Activated naive CD4-positive, alpha-beta T cell treated with anti-CD3 and anti-CD28 coated beads for 36 hours (primary cell): ENCODE measurements at regions not wholly inside any gene's neighbourhood (a gene's known extent, or its start where the extent isn't known, plus 50 kb on each side); places are given as distances from the start of the nearest gene placed in this dataset.

Experiments
- CTCF ChIA-PET: fragments of 350-600 bp; sonication (Branson Sonifier 250); formaldehyde crosslinking; loops from one replicate; lab custom pipeline; 2021; ENCODE audit warnings: antibody characterized with exemption; lab: Charles Lee
- DNase-seq: peaks from one replicate; pipeline ENCODE4 v3.0.0-alpha.2; 2020
- H3K27ac Mint-ChIP-seq: one replicate; pipeline ENCODE4 v1.8.0; 2021; ENCODE audit warnings: mild to moderate bottlenecking, mixed read lengths
- H3K27me3 Mint-ChIP-seq: one replicate; pipeline ENCODE4 v1.8.0; 2021; ENCODE audit warnings: low read depth, mixed read lengths
- H3K36me3 Mint-ChIP-seq: one replicate; pipeline ENCODE4 v1.8.0; 2021; ENCODE audit warnings: low read depth, mixed read lengths
- H3K4me1 Mint-ChIP-seq: one replicate; pipeline ENCODE4 v1.8.0; 2021; ENCODE audit warnings: low read depth, mixed read lengths
- H3K4me3 Mint-ChIP-seq: one replicate; pipeline ENCODE4 v1.8.0; 2021; ENCODE audit warnings: mild to moderate bottlenecking, moderate library complexity, mixed read lengths
- H3K9me3 Mint-ChIP-seq: one replicate; pipeline ENCODE4 v1.8.0; 2021; ENCODE audit warnings: mixed read lengths
- intact Hi-C: fragments of 100-400 bp; cut with micrococcal nuclease; formaldehyde crosslinking; loops from one replicate; pipeline ENCODE4 v1.15.1; 2023

DNA sequence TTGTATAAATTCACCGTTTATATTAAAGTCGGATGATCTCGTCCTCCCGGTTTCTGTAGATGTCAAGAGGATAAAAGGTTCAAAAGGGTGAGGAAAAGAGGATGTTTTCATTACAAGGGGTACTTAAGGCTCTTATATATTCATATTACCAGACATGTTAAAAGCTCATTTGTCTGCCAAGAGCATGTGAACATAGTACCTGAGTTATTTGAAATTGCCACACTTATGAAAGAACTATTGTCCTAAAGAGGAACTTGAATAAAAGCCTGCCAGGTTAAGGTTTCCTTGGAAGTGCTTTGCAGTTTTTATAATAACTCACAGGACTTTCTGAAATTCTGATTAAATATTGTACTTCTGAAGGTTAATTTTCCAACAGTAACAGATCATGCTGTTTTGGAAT is 1915.1 kb downstream of the MAT2B start:
- no peaks in the 10 kb centered on the region for H3K4me1 Mint-ChIP-seq
- CTCF ChIA-PET = no interaction called here
- H3K9me3 Mint-ChIP-seq = peaks cover 4% of the 10 kb centered on the region
- no peaks in the 10 kb centered on the region for H3K36me3 Mint-ChIP-seq
- H3K27me3 Mint-ChIP-seq = no peaks in the 10 kb centered on the region
- H3K4me3 Mint-ChIP-seq = no peak overlapping the region
- intact Hi-C loops = no loop called here
- DNase-seq = no peak
- no peak overlapping the region for H3K27ac Mint-ChIP-seq

DNA sequence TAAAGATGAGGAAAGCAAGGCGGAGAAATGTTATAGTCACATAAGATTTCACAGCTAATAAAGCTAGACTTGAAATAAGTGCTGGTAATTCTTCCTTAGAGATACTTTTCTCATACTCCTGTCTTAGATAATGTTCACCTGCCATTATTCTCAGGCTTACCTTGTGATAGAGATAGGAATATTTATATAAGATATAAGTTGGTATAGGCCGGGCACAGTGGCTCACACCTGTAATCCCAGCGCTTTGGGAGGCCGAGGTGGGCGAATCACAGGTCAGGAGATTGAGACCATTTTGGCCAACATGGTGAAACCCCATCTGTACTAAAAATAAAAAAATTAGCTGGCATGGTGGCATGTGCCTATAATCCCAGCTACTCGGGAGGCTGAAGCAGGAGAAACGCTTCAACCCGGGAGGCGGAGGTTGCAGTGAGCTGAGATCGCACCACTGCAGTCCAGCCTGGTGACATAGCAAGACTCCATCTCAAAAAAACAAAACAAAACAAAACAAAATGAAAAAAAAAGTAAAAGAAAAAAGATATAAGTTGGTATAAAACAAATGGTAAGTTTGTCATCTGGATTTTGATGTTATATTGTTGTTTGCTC is 1918.4 kb downstream of the MAT2B start:
- Mint-ChIP-seq H3K27ac (no peak overlapping the region), H3K4me3 (no peak overlapping the region), H3K36me3 (no peaks in the 10 kb centered on the region), H3K4me1 (no peaks in the 10 kb centered on the region), H3K27me3 (no peaks in the 10 kb centered on the region), H3K9me3 (no peaks in the 10 kb centered on the region)
- CTCF ChIA-PET = no interaction called here
- intact Hi-C loops = no loop called here
- DNase-seq = no peak

DNA sequence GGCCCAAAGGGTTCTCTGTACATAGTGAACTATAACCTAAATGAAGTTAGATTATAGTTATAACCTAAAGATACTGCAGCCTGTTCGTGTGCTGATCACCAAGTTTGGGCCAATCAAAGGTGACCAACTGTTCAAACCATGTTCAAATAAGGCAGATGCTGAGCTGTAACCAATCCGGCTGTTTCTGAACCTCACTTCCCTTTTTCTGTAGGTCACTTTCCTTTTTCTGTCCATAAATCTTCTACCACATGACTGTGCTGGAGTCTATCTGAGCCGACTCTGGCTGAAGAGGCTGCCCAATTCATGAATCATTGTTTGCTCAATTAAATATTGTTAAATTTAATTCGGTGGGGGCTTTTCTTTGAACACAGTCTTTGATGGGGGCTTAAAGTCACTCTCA is 1920.2 kb downstream of the MAT2B start:
- DNase-seq = no peak
- Mint-ChIP-seq H3K4me1 (no peaks in the 10 kb centered on the region), H3K4me3 (no peak overlapping the region), H3K27ac (no peak overlapping the region), H3K27me3 (no peaks in the 10 kb centered on the region), H3K36me3 (no peaks in the 10 kb centered on the region), H3K9me3 (peaks cover 1% of the 10 kb centered on the region)
- CTCF ChIA-PET = no interaction called here
- intact Hi-C loops = no loop called here

DNA sequence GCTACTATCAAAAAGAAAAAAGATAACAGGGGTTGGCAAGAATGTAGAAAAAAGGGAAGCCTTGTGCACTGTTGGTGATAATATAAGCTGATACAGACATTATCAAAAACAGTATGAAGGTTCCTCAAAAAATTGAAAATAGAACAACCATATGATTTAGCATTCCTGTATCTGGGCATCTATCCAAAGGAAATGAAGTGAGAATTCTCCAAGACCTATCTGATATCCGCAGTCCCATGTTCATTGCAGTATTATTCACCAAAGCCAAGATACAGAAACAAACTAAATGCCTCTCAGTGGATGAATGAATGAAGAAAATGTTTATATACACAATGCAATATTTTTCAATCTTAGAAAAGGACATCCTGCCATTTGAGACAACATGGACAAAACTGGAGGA is 1943.3 kb downstream of the MAT2B start:
- H3K27me3 Mint-ChIP-seq = no peaks in the 10 kb centered on the region
- H3K36me3 Mint-ChIP-seq = no peaks in the 10 kb centered on the region
- intact Hi-C loops = no loop called here
- H3K9me3 Mint-ChIP-seq = peaks cover 6% of the 10 kb centered on the region
- CTCF ChIA-PET = no interaction called here
- H3K27ac Mint-ChIP-seq = no peak overlapping the region
- no peak overlapping the region for H3K4me3 Mint-ChIP-seq
- no peaks in the 10 kb centered on the region for H3K4me1 Mint-ChIP-seq
- DNase-seq = no peak

DNA sequence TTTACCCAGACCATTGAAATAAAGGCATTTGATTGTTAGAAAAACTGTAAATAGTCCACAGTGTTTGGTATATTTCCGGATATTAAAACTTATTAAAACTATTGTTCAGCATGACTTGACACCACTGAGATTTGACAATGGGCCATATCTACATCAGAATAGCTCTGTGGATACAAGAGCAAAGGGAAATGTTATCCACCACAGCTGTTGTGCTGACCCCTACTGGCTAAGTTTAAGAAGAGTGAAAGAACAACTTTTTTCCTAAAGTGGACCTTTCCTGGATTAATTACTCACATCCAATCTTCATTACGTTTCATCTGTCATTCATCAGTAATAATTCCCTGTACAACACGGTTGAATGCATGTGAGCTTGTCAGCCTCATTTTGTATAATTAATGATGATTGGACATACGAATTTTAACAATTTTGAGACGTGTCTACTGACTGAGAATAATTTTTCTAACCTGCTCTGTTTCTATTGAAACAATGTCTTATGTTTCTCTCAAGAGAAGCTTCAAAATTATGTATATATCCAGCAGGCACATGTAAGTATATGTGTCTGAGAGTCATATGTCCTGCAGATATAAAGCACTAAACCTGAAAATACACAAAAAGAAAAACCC is 1952.6 kb downstream of the MAT2B start:
- intact Hi-C loops = loop anchor here (10.0 kb wide), 1 partner anchor 1893 kb away; no protein-coding TSS in a partner anchor
- CTCF ChIA-PET = no interaction called here
- H3K27ac Mint-ChIP-seq = no peak overlapping the region

DNA sequence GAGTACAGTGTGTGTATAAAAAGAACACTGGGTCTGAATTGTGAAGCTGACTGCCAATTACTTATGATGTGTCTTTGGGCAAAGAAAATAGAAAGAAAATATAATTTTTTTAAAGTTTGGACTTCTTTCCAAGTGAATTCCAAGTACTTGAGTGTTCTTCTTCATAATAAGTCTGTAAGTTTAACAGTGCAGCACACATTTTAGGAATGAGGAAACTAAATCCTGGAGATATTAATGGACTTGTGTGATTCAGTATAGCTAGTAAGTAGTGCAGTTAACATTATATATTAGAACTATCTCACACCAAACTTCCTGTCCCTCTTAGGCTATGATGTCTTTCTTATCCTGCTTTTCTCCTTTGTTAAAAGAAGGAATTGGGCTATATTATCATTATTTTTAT is 1953.8 kb downstream of the MAT2B start:
- H3K9me3 Mint-ChIP-seq = peaks cover 4% of the 10 kb centered on the region
- H3K4me3 Mint-ChIP-seq = no peak overlapping the region
- intact Hi-C loops = loop anchor here (10.0 kb wide), 1 partner anchor 1894 kb away; no protein-coding TSS in a partner anchor
- no peak for DNase-seq
- no peaks in the 10 kb centered on the region for H3K4me1 Mint-ChIP-seq
- H3K27ac Mint-ChIP-seq = no peak overlapping the region
- no peaks in the 10 kb centered on the region for H3K27me3 Mint-ChIP-seq
- CTCF ChIA-PET = no interaction called here
- H3K36me3 Mint-ChIP-seq = no peaks in the 10 kb centered on the region

More for the DNA sequence above, 1952.6 kb downstream of the MAT2B start:
- Mint-ChIP-seq H3K4me3 (no peak overlapping the region), H3K9me3 (peaks cover 2% of the 10 kb centered on the region), H3K27me3 (no peaks in the 10 kb centered on the region), H3K4me1 (no peaks in the 10 kb centered on the region), H3K36me3 (no peaks in the 10 kb centered on the region)
- DNase-seq = no peak

DNA sequence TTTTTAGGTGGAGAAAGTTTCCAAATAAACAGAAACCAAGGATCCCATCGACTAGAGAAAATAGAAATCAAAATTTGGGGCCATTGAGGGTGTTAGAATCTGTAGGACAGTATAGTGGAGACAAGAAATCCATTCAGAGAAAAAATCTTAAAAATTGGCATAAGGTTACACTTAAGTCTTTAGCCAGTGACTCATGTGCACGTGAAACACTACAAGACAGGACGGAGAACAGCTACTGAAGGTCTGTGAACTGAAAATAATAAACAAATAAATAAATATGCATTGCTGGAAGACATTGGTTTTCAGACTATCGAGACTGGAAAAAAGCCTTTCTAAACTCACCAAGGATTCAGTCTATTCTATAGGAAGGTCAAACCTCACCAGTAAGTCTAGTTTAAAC is 1955.5 kb downstream of the MAT2B start:
- CTCF ChIA-PET = no interaction called here
- intact Hi-C loops = no loop called here
- no peaks in the 10 kb centered on the region for H3K36me3 Mint-ChIP-seq

DNA sequence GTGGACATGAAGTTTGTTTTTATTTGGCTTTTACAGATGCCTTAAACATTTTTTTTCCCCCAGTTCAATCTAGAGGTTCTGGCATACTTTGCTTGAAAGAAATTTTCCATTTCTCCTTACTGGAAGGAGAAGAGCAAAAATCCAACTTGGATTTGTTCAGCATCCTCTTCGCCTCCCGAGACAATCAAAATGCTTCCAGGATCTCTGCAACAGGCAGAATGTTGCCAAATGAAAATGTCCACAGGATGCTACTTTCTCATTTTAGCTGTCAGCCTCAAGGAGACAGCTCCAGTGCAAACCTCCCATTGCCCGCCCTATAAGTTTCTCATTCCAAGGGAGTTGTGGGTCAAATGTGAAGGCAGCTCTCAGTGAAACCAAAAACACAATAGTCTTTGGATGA is 1972.1 kb downstream of the MAT2B start:
- Mint-ChIP-seq H3K36me3 (no peaks in the 10 kb centered on the region), H3K27me3 (no peaks in the 10 kb centered on the region), H3K9me3 (peaks cover 8% of the 10 kb centered on the region), H3K4me3 (no peak overlapping the region), H3K4me1 (no peaks in the 10 kb centered on the region), H3K27ac (no peak overlapping the region)
- no peak for DNase-seq
- CTCF ChIA-PET = no interaction called here
- intact Hi-C loops = no loop called here

More for the DNA sequence above, 1955.5 kb downstream of the MAT2B start:
- Mint-ChIP-seq H3K9me3 (peaks cover 5% of the 10 kb centered on the region), H3K4me3 (no peak overlapping the region), H3K27ac (no peak overlapping the region), H3K4me1 (no peaks in the 10 kb centered on the region), H3K27me3 (no peaks in the 10 kb centered on the region)
- no peak for DNase-seq

DNA sequence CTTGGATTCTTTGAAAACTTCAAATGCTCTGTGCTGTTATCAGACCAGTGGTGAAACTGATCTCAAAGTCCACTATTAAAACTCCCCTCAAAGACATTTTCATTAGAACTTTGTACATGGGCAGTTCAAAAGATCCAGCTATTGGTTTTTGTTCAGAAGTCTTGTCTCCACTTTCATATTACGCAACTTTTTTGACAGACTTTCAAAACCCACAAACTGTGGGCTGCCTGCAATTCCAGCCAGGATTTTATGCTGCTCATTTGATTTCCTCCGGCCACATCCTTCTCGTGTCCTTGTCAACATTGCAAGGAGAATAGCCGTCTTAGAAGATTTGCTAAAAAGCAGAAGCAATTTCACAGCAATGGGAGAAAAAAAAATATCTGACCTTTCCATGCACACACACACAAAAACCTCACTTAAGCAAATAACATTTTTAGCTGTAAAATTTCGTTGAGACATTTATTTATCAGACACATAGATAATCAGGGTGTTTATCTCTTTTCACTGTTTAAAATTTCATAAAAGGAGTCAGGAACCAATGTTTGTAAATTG is 1990.5 kb downstream of the MAT2B start:
- H3K36me3 Mint-ChIP-seq = no peaks in the 10 kb centered on the region
- H3K27me3 Mint-ChIP-seq = no peaks in the 10 kb centered on the region
- no peaks in the 10 kb centered on the region for H3K4me1 Mint-ChIP-seq
- CTCF ChIA-PET = no interaction called here
- no peak for DNase-seq
- no peak overlapping the region for H3K4me3 Mint-ChIP-seq
- H3K9me3 Mint-ChIP-seq = peaks cover 4% of the 10 kb centered on the region
- intact Hi-C loops = no loop called here
- H3K27ac Mint-ChIP-seq = no peak overlapping the region

DNA sequence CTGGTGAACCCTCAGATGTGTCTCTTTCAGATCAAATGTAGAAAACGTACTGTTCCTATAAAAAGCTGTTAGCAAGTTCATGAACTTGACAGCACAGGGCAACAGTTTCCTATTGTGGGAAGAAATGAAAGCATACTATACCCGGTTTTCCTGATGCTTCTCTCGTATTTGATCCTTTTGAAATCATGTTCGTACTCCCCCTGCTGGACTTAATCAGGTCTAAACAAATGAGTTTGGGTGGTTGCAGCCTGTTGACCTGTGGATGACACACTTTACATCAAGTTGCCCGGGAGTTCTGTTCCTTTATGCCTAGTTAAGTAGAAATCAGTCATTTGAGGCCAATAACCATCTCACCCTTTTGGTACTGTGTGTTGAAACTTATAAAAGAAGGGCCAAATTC is 1992.3 kb downstream of the MAT2B start:
- intact Hi-C loops = no loop called here
- CTCF ChIA-PET = no interaction called here
- Mint-ChIP-seq H3K4me3 (no peak overlapping the region), H3K27ac (no peak overlapping the region), H3K4me1 (no peaks in the 10 kb centered on the region), H3K27me3 (no peaks in the 10 kb centered on the region), H3K9me3 (peaks cover 2% of the 10 kb centered on the region), H3K36me3 (no peaks in the 10 kb centered on the region)
- no peak for DNase-seq

DNA sequence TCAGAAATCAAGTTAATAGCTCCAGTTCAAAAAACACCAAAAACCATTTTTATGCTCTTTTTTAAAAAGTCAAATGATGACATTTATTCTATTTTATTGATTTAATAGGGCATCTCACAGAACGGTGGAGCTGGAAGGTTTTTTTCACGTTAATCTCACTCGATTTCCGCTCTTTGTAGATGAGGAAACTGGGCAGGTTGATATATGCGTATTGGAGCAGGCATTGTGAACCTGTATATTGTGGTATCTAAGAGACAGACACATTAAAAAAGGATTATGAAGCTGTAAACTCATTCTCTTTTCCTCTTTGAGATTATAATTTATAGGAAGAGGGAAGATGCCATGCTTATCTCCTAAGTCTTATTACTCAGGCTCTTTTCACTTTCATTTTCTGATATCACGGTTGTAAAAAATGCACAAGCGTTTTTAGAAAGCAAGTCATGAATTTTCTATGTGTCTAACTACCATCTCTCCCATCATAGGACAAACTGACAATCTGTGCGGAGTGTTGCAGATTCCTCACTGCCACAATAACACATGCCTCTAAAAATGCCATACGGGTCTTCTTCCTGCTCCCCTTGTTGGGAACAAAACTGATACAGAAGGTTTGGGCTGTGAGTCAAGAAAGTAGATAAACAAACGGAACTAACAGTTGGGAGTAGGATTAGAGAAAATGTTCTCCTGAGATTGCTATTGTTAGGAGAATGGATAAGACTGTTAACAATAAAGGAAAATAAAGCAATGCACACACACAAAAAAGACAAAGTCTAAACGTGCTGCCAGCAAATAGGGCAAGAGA is 1997.7 kb downstream of the MAT2B start:
- peaks cover 2% of the 10 kb centered on the region for H3K36me3 Mint-ChIP-seq
- H3K27ac Mint-ChIP-seq = no peak overlapping the region
- no peak for DNase-seq
- CTCF ChIA-PET = no interaction called here
- no peak overlapping the region for H3K4me3 Mint-ChIP-seq
- H3K27me3 Mint-ChIP-seq = no peaks in the 10 kb centered on the region
- peaks cover 6% of the 10 kb centered on the region for H3K9me3 Mint-ChIP-seq
- H3K4me1 Mint-ChIP-seq = no peaks in the 10 kb centered on the region
- intact Hi-C loops = no loop called here

DNA sequence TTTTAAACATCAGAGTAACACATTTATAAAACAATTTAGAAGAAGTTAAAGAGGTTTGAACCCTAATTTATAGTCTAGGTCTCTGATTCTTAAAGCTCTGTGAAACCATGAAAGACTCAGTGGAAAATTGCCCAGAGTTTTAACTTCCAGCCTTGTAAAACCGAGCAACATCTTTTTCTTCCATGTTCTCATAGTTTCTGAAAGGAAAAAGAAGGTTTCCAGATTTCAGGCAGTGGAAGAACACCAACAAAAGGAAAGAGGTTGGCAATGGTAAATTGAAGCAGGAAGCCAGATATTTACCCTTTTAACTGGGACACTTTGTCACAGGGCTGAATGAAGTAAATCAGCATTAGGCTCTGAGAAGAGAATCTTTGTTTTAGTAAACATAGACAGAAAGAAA is 1999.3 kb downstream of the MAT2B start:
- Mint-ChIP-seq H3K36me3 (peaks cover 2% of the 10 kb centered on the region), H3K27me3 (no peaks in the 10 kb centered on the region), H3K27ac (no peak overlapping the region), H3K9me3 (peaks cover 12% of the 10 kb centered on the region), H3K4me1 (no peaks in the 10 kb centered on the region), H3K4me3 (no peak overlapping the region)
- intact Hi-C loops = no loop called here
- no peak for DNase-seq
- CTCF ChIA-PET = no interaction called here
